Upper lobe of right lung (tissue), 1 donor: ENCODE measurements at regions not wholly inside any gene's neighbourhood (a gene's known extent, or its start where the extent isn't known, plus 50 kb on each side); places are given as distances from the start of the nearest gene placed in this dataset.

ENCODE experiments used
- ATAC-seq: fragments of 200-7000 bp; cut with Tn5 transposase; one replicate; pipeline ENCODE4 v1.9.1; 2020; ENCODE audit warnings: mild to moderate bottlenecking, moderate library complexity
- DNase-seq: peaks from one replicate; pipeline ENCODE4 v3.0.0-alpha.2; 2020
- H3K27ac ChIP-seq: fragments of 200-600 bp; one replicate; pipeline ENCODE4 v1.8.0; 2022
- H3K27me3 ChIP-seq: fragments of 200-600 bp; one replicate; pipeline ENCODE4 v1.8.0; 2022; ENCODE audit warnings: mild to moderate bottlenecking
- H3K36me3 ChIP-seq: fragments of 200-600 bp; one replicate; pipeline ENCODE4 v1.8.0; 2022
- H3K4me1 ChIP-seq: fragments of 200-600 bp; one replicate; pipeline ENCODE4 v1.8.0; 2022
- H3K4me3 ChIP-seq: fragments of 200-600 bp; one replicate; pipeline ENCODE4 v1.8.0; 2022; ENCODE audit warnings: mild to moderate bottlenecking
- H3K9me3 ChIP-seq: fragments of 200-600 bp; one replicate; pipeline ENCODE4 v1.8.0; 2022
- intact Hi-C: fragments of 100-400 bp; cut with DNase I; formaldehyde crosslinking; loops from one replicate; pipeline ENCODE4 v1.11.0; 2022
- TF ChIP-seq, protein P1 (sequence below): fragments of 200-600 bp; IDR thresholded peaks from one replicate; pipeline ENCODE4 v1.8.0; 2022; ENCODE audit warnings: antibody characterized with exemption
- donor health status: DM: no; HTN: yes; CAD: no; lungs with severe emphysema.

DNA sequence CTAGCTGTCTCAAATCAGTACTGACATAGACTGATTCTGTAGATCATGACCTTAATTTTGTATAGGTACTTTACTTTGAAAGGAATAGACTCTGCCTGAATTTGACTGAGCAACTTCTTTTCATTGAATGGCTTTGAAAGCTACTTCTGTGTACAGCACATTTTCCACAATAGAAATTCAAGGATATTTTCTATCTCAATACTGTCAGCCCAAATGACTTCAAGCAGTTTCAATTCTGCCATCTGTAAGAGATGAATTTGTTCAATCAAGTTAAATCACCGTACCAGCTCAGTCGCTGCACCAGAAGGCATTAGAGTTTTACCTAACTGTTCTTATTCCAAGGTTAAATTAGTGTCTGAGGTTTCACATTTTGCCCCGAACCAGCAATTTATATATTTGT is 107.0 kb upstream of the EYS start:
- intact Hi-C loops, result no loop called here
- Histone ChIP-seq H3K4me3 (no peak overlapping the region), H3K4me1 (no peaks in the 10 kb centered on the region), H3K27me3 (no peaks in the 10 kb centered on the region), H3K36me3 (no peaks in the 10 kb centered on the region), H3K27ac (no peak overlapping the region), H3K9me3 (no peaks in the 10 kb centered on the region)
- TF ChIP-seq, protein P1, sequence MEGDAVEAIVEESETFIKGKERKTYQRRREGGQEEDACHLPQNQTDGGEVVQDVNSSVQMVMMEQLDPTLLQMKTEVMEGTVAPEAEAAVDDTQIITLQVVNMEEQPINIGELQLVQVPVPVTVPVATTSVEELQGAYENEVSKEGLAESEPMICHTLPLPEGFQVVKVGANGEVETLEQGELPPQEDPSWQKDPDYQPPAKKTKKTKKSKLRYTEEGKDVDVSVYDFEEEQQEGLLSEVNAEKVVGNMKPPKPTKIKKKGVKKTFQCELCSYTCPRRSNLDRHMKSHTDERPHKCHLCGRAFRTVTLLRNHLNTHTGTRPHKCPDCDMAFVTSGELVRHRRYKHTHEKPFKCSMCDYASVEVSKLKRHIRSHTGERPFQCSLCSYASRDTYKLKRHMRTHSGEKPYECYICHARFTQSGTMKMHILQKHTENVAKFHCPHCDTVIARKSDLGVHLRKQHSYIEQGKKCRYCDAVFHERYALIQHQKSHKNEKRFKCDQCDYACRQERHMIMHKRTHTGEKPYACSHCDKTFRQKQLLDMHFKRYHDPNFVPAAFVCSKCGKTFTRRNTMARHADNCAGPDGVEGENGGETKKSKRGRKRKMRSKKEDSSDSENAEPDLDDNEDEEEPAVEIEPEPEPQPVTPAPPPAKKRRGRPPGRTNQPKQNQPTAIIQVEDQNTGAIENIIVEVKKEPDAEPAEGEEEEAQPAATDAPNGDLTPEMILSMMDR, result no peak
- ATAC-seq (no peak), DNase-seq (no peak)

GRCh38 chr6:65803186-65803585 is 96.2 kb upstream of the EYS start:
- no peak overlapping the region for H3K4me3 ChIP-seq
- intact Hi-C loops, result no loop called here
- no peaks in the 10 kb centered on the region for H3K27me3 ChIP-seq
- TF ChIP-seq, protein P1, result no peak
- no peak for DNase-seq
- H3K4me1 ChIP-seq, result no peaks in the 10 kb centered on the region
- H3K36me3 ChIP-seq, result no peaks in the 10 kb centered on the region
- ATAC-seq, result no peak
- no peaks in the 10 kb centered on the region for H3K9me3 ChIP-seq
- H3K27ac ChIP-seq, result no peak overlapping the region

DNA sequence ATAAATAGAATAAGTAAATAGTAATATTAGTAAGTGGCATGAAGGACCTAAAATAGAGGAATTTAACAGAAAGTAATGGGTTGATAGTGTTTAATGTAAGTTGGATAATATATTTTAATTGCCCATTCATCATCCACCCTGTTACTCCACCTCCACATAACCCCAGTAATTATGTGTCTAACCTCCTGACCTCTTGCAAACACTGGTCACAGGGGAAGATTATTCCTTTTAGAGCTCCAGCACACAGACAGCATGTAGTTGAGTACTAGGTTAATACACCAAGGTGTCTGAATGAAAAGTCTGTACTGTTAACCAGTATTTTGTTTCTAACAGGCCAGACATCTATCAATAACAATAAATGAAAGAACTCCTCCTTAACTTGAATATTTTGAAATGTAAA is 92.4 kb upstream of the EYS start:
- Histone ChIP-seq H3K4me3 (no peak overlapping the region), H3K4me1 (no peaks in the 10 kb centered on the region), H3K36me3 (no peaks in the 10 kb centered on the region), H3K27me3 (no peaks in the 10 kb centered on the region), H3K9me3 (no peaks in the 10 kb centered on the region), H3K27ac (no peak overlapping the region)
- ATAC-seq (no peak), DNase-seq (no peak)
- TF ChIP-seq, protein P1, result no peak
- intact Hi-C loops, result no loop called here

GRCh38 chr6:65798280-65799014 is 91.4 kb upstream of the EYS start:
- no peak overlapping the region for H3K4me3 ChIP-seq
- H3K27me3 ChIP-seq, result no peaks in the 10 kb centered on the region
- TF ChIP-seq, protein P1, result no peak
- no peak overlapping the region for H3K27ac ChIP-seq
- H3K4me1 ChIP-seq, result no peaks in the 10 kb centered on the region
- no peaks in the 10 kb centered on the region for H3K9me3 ChIP-seq
- ATAC-seq, result no peak
- H3K36me3 ChIP-seq, result no peaks in the 10 kb centered on the region
- intact Hi-C loops, result no loop called here
- no peak for DNase-seq

- TF ChIP-seq, protein P1, result no peak
- Histone ChIP-seq H3K36me3 (no peaks in the 10 kb centered on the region), H3K27ac (no peak overlapping the region), H3K27me3 (no peaks in the 10 kb centered on the region), H3K4me3 (no peak overlapping the region), H3K4me1 (no peaks in the 10 kb centered on the region), H3K9me3 (no peaks in the 10 kb centered on the region)
- intact Hi-C loops, result no loop called here
- ATAC-seq (no peak), DNase-seq (no peak)
Measured at GRCh38 chr6:65790666-65791065, 83.6 kb upstream of the EYS start.

- TF ChIP-seq, protein P1, result no peak
- Histone ChIP-seq H3K27ac (no peak overlapping the region), H3K4me1 (no peaks in the 10 kb centered on the region), H3K36me3 (no peaks in the 10 kb centered on the region), H3K4me3 (no peak overlapping the region), H3K9me3 (no peaks in the 10 kb centered on the region), H3K27me3 (no peaks in the 10 kb centered on the region)
- DNase-seq, result no peak
- intact Hi-C loops, result no loop called here
- peak; percentile 31 for ATAC-seq
Measured at GRCh38 chr6:65787787-65788186, 80.8 kb upstream of the EYS start.
